ENCODE measurements at regions not wholly inside any gene's neighbourhood (a gene's known extent, or its start where the extent isn't known, plus 50 kb on each side); places are given as distances from the start of the nearest gene placed in this dataset.

- peak; percentile 69 for ATAC-seq
- no peak for DNase-seq (ENCODE audit: missing footprints)
- intact Hi-C loops (cut with DNase I) = no loop called here
Observed at GRCh38 chr2:196268538-196269338, 97.4 kb upstream of the STK17B start.

GRCh38 chr2:196271795-196272194 is 100.4 kb upstream of the STK17B start:
- DNase-seq (ENCODE audit: missing footprints) (no peak), ATAC-seq (no peak)
- intact Hi-C loops (cut with DNase I) = no loop called here

GRCh38 chr2:196274387-196274809 is 103.0 kb upstream of the STK17B start:
- peak; percentile 93 for ATAC-seq
- intact Hi-C loops (cut with DNase I) = no loop called here
- DNase-seq (ENCODE audit: missing footprints) = no peak

- intact Hi-C loops (cut with DNase I) = no loop called here
- no peak for ATAC-seq
Observed at GRCh38 chr2:196275646-196276352, 104.4 kb upstream of the STK17B start.

GRCh38 chr2:196276421-196276820 is 105.0 kb upstream of the STK17B start:
- DNase-seq (ENCODE audit: missing footprints) (no peak), ATAC-seq (no peak)
- intact Hi-C loops (cut with DNase I) = no loop called here

More at GRCh38 chr2:196275646-196276352, 104.4 kb upstream of the STK17B start:
- no peak for DNase-seq (ENCODE audit: missing footprints)

- ATAC-seq = no peak
- DNase-seq (ENCODE audit: missing footprints) = no peak
- intact Hi-C loops (cut with DNase I) = no loop called here
Observed at GRCh38 chr2:196277002-196277401, 105.6 kb upstream of the STK17B start.

- DNase-seq (ENCODE audit: missing footprints) (no peak), ATAC-seq (no peak)
- intact Hi-C loops (cut with DNase I) = no loop called here
Observed at GRCh38 chr2:196278491-196278911, 107.1 kb upstream of the STK17B start.

GRCh38 chr2:196279541-196279940 is 108.2 kb upstream of the STK17B start:
- ATAC-seq = no peak
- DNase-seq (ENCODE audit: missing footprints) = no peak
- intact Hi-C loops (cut with DNase I) = no loop called here

GRCh38 chr2:196284144-196284844 is 112.9 kb upstream of the STK17B start:
- intact Hi-C loops (cut with DNase I) = no loop called here
- ATAC-seq (peak; percentile 84), DNase-seq (ENCODE audit: missing footprints) (no peak)

- intact Hi-C loops (cut with DNase I) = no loop called here
- no peak for ATAC-seq
Observed at GRCh38 chr2:196284866-196285557, 113.6 kb upstream of the STK17B start.

GRCh38 chr2:196286821-196287220 is 115.4 kb upstream of the STK17B start:
- ATAC-seq = no peak
- DNase-seq (ENCODE audit: missing footprints) = no peak
- intact Hi-C loops (cut with DNase I) = no loop called here

More at GRCh38 chr2:196284866-196285557, 113.6 kb upstream of the STK17B start:
- DNase-seq (ENCODE audit: missing footprints) = no peak

GRCh38 chr2:196287523-196287922 is 116.1 kb upstream of the STK17B start:
- ATAC-seq = no peak
- no peak for DNase-seq (ENCODE audit: missing footprints)
- intact Hi-C loops (cut with DNase I) = no loop called here

GRCh38 chr2:196288006-196288538 is 116.7 kb upstream of the STK17B start:
- DNase-seq (ENCODE audit: missing footprints) (no peak), ATAC-seq (no peak)
- intact Hi-C loops (cut with DNase I) = no loop called here

- DNase-seq (ENCODE audit: missing footprints) (no peak), ATAC-seq (no peak)
- intact Hi-C loops (cut with DNase I) = no loop called here
Observed at GRCh38 chr2:196289000-196289399, 117.6 kb upstream of the STK17B start.

- ATAC-seq (no peak), DNase-seq (ENCODE audit: missing footprints) (no peak)
- intact Hi-C loops (cut with DNase I) = loop anchor here (5.0 kb wide), 4 partner anchors 162 to 472 kb away; partner anchors contain the start of gene HECW2
Observed at GRCh38 chr2:196290136-196290535, 118.8 kb upstream of the STK17B start.

GRCh38 chr2:196290569-196290968 is 119.2 kb upstream of the STK17B start:
- DNase-seq (ENCODE audit: missing footprints) (no peak), ATAC-seq (peak; percentile 73)
- intact Hi-C loops (cut with DNase I) = loop anchor here (5.0 kb wide), 4 partner anchors 162 to 472 kb away; partner anchors contain the start of gene HECW2

- ATAC-seq = peak; percentile 75
- intact Hi-C loops (cut with DNase I) = loop anchor here (5.0 kb wide), 4 partner anchors 161 to 471 kb away; partner anchors contain the start of gene HECW2
- no peak for DNase-seq (ENCODE audit: missing footprints)
Observed at GRCh38 chr2:196291426-196291825, 120.0 kb upstream of the STK17B start.
